Gastroesophageal sphincter (tissue), 4 donors: ENCODE measurements at regions not wholly inside any gene's neighbourhood (a gene's known extent, or its start where the extent isn't known, plus 50 kb on each side); places are given as distances from the start of the nearest gene placed in this dataset.
"Not testable (repeated sequence)": the region's sequence is repeated elsewhere in the genome, so short reads cannot be mapped to it uniquely, and the experiment has no call there.

Source experiments
- ATAC-seq: fragments of 150-250 bp; one replicate; pipeline ENCODE4 v1.9.1; 2016; ENCODE audit warnings: mild to moderate bottlenecking, moderate library complexity
- H3K27ac ChIP-seq, 4 donors: fragments of 200-600 bp; sonication (generic) in 3 of 4; 1 replicate in 3 of 4; 2 replicates in 1 of 4; pipeline ENCODE4 v1.5.1; 2016 to 2019
- H3K27me3 ChIP-seq: fragments of 200-600 bp; sonication (generic); one replicate; pipeline ENCODE4 v1.5.1; 2019
- H3K36me3 ChIP-seq, 2 donors: fragments of 200-600 bp; sonication (generic); one replicate each; pipeline ENCODE4 v1.5.1; 2019; ENCODE audit warnings: control low read depth in 1 of 2
- H3K4me1 ChIP-seq, 3 donors: fragments of 200-600 bp; sonication (generic); 1 replicate in 2 of 3; 2 replicates in 1 of 3; pipeline ENCODE4 v1.5.1; 2016 to 2019; ENCODE audit warnings: control low read depth in 2 of 3
- H3K4me3 ChIP-seq, 2 donors: fragments of 200-600 bp; sonication (generic); one replicate each; pipeline ENCODE4 v1.5.1; 2019; ENCODE audit warnings: mild to moderate bottlenecking in 1 of 2, moderate library complexity in 1 of 2
- H3K9me3 ChIP-seq, 3 donors: fragments of 200-600 bp; sonication (generic); one replicate each; pipeline ENCODE4 v1.5.1; 2017 to 2019; ENCODE audit warnings: control low read depth in 2 of 3
- CTCF ChIP-seq, 4 experiments: fragments of 200-600 bp in 2 of 4; fragments of 450-650 bp in 2 of 4; sonication (generic) in 1 of 4; IDR thresholded peaks; one replicate each; pipeline ENCODE4 v1.5.1; 2017 to 2019; ENCODE audit warnings: antibody characterized with exemption in 4 of 4, mild to moderate bottlenecking in 2 of 4, moderate library complexity in 2 of 4
- EP300 ChIP-seq: sonication (generic); formaldehyde crosslinking; IDR thresholded peaks from one replicate; pipeline ENCODE4 v1.6.1; 2017; ENCODE audit warnings: antibody characterized with exemption, mild to moderate bottlenecking
- POLR2A ChIP-seq, 2 donors: fragments of 450-650 bp; IDR thresholded peaks; one replicate each; pipeline ENCODE4 v1.6.1; 2017; ENCODE audit warnings: antibody characterized with exemption in 2 of 2, mild to moderate bottlenecking in 2 of 2, moderate library complexity in 1 of 2
- POLR2AphosphoS5 ChIP-seq: sonication (generic); formaldehyde crosslinking; IDR thresholded peaks from one replicate; pipeline ENCODE4 v1.6.1; 2017; ENCODE audit warnings: antibody characterized with exemption
- WGBS, 2 donors: methylation state at CpG; one replicate each; pipeline ENCODE4 v1.1.5; 2018; ENCODE audit warnings: low coverage in 1 of 2; 5-methylcytosine and 5-hydroxymethylcytosine counted together

GRCh38 chr15:72850833-72851232 lies 67.3 kb upstream of the ADPGK start:
- H3K27me3 ChIP-seq = no peaks in the 10 kb centered on the region
- TF ChIP-seq EP300 = no peak
- no peak for TF ChIP-seq POLR2A (IDR thresholded peaks at IDR 0.05)
- TF ChIP-seq POLR2AphosphoS5 = no peak
- no peak for TF ChIP-seq CTCF (IDR thresholded peaks at IDR 0.05)
- peaks cover 0 to 16% (median 0%) of the 10 kb centered on the region in 3 donors for H3K4me1 ChIP-seq
- H3K9me3 ChIP-seq = no peaks in the 10 kb centered on the region
- 48 to 73% methylated on average over 2 to 3 of the region's 3 CpGs for WGBS, 2 donors
- H3K27ac ChIP-seq = no peak overlapping the region
- H3K36me3 ChIP-seq = no peaks in the 10 kb centered on the region
- no peak overlapping the region for H3K4me3 ChIP-seq
- no peak for ATAC-seq

- no peaks in the 10 kb centered on the region for H3K27me3 ChIP-seq
- no peaks in the 10 kb centered on the region for H3K9me3 ChIP-seq
- WGBS, 2 donors = 88 to 100% methylated on average over 2 to 3 of the region's 3 CpGs
- no peaks in the 10 kb centered on the region for H3K36me3 ChIP-seq
- no peak for ATAC-seq
- H3K4me3 ChIP-seq = no peak overlapping the region
- TF ChIP-seq POLR2A (IDR thresholded peaks at IDR 0.05) (no peak), EP300 (no peak), CTCF (IDR thresholded peaks at IDR 0.05) (no peak), POLR2AphosphoS5 (no peak)
- H3K27ac ChIP-seq = no peak overlapping the region
- H3K4me1 ChIP-seq = peaks cover 0 to 17% (median 0%) of the 10 kb centered on the region in 3 donors
These were observed 64.2 kb upstream of the ADPGK start for GRCh38 chr15:72847806-72848205.

GRCh38 chr15:72847033-72847432 lies 63.5 kb upstream of the ADPGK start:
- WGBS, 2 donors = 60 to 100% methylated on average over 1 to 2 of the region's 4 CpGs
- no peaks in the 10 kb centered on the region for H3K9me3 ChIP-seq
- H3K4me1 ChIP-seq = peaks cover 0 to 11% (median 0%) of the 10 kb centered on the region in 3 donors
- H3K27ac ChIP-seq = no peak overlapping the region
- no peaks in the 10 kb centered on the region for H3K36me3 ChIP-seq
- no peak for ATAC-seq
- TF ChIP-seq POLR2A (IDR thresholded peaks at IDR 0.05) (no peak), POLR2AphosphoS5 (no peak), CTCF (IDR thresholded peaks at IDR 0.05) (no peak), EP300 (no peak)
- H3K4me3 ChIP-seq = no peak overlapping the region
- H3K27me3 ChIP-seq = no peaks in the 10 kb centered on the region

GRCh38 chr15:72845981-72846383 lies 62.4 kb upstream of the ADPGK start:
- no peak overlapping the region for H3K4me3 ChIP-seq
- H3K4me1 ChIP-seq = peaks cover 0 to 11% (median 0%) of the 10 kb centered on the region in 3 donors
- TF ChIP-seq CTCF (IDR thresholded peaks at IDR 0.05) (peak in 2 of 4 experiments; percentile 20 to 24), POLR2AphosphoS5 (no peak)
- no peaks in the 10 kb centered on the region for H3K27me3 ChIP-seq
- no peak overlapping the region for H3K27ac ChIP-seq
- H3K9me3 ChIP-seq = no peaks in the 10 kb centered on the region
- H3K36me3 ChIP-seq = no peaks in the 10 kb centered on the region
- peak; percentile 31 for ATAC-seq

- Histone ChIP-seq H3K27me3 (no peaks in the 10 kb centered on the region), H3K4me3 (no peak overlapping the region)
- no CpG with 5 or more reads among the region's 1 CpG for WGBS, 2 donors
These were observed 60.5 kb upstream of the ADPGK start for GRCh38 chr15:72844067-72844466.

GRCh38 chr15:72843340-72843739 lies 59.8 kb upstream of the ADPGK start:
- not testable (repeated sequence) for H3K27me3 ChIP-seq, H3K4me3 ChIP-seq, ATAC-seq, H3K27ac ChIP-seq, H3K9me3 ChIP-seq, H3K36me3 ChIP-seq
- H3K4me1 ChIP-seq = peaks cover 0 to 11% (median 0%) of the 10 kb centered on the region in 3 donors
- 92 to 100% methylated on average over 4 of the region's 4 CpGs for WGBS, 2 donors

More at GRCh38 chr15:72844067-72844466, 60.5 kb upstream of the ADPGK start:
- no peaks in the 10 kb centered on the region for H3K9me3 ChIP-seq
- TF ChIP-seq POLR2A (IDR thresholded peaks at IDR 0.05) = no peak
- TF ChIP-seq EP300 = no peak
- no peak for TF ChIP-seq POLR2AphosphoS5
- no peak for TF ChIP-seq CTCF (IDR thresholded peaks at IDR 0.05)
- H3K4me1 ChIP-seq = peaks cover 0 to 11% (median 0%) of the 10 kb centered on the region in 3 donors
- no peak for ATAC-seq
- H3K27ac ChIP-seq = no peak overlapping the region
- H3K36me3 ChIP-seq = no peaks in the 10 kb centered on the region
